HCT116 (cell line): ENCODE measurements at regions not wholly inside any gene's neighbourhood (a gene's known extent, or its start where the extent isn't known, plus 50 kb on each side); places are given as distances from the start of the nearest gene placed in this dataset.

ENCODE experiments used
- ATAC-seq: fragments of 200-7000 bp; cut with Tn5 transposase; 2 replicates; pipeline ENCODE4 v1.9.1; 2020; ENCODE audit warnings: mild to moderate bottlenecking, moderate library complexity
- BruUV-seq: library from RNA; stranded (reverse); fragments of 400-500 nt; replicated peaks from 2 replicates; lab custom pipeline; 2021; lab: Mats Ljungman, UMichigan
- CTCF ChIA-PET: fragments of 300-600 bp; sonication (Branson Sonifier 250); formaldehyde crosslinking; loops from one replicate; lab custom pipeline; 2021; ENCODE audit warnings: antibody characterized with exemption; lab: Charles Lee
- POLR2A ChIA-PET: fragments of 300-600, 350-600 bp; sonication (Branson Sonifier 250); formaldehyde crosslinking; loops from one replicate; lab custom pipeline; 2021; ENCODE audit warnings: antibody characterized with exemption; lab: Charles Lee
- RAD21 ChIA-PET, 2 experiments: fragments of 300-600 bp; sonication (Branson Sonifier 250); formaldehyde crosslinking; loops; one replicate each; lab custom pipeline; 2023; ENCODE audit warnings: low total read pairs in 2 of 2; ENCODE audit not compliant: uncharacterized antibody in 2 of 2, unreplicated experiment in 2 of 2, low non-redundant PET in 1 of 2; lab: Charles Lee
- DNase-seq: peaks from one replicate; pipeline ENCODE4 v3.0.0-alpha.2; 2010; ENCODE audit warnings: low read depth, low spot score
- H2AFZ ChIP-seq: fragments of 200-600 bp; shearing (Covaris generic), sonication (generic); 2 replicates; pipeline ENCODE4 v1.6.1; 2017; ENCODE audit warnings: low read depth, mixed run types, mixed read lengths, antibody characterized with exemption, low read length; ENCODE audit not compliant: poor library complexity, severe bottlenecking
- H3K27ac ChIP-seq: 2 replicates; pipeline ENCODE4 v1.5.1; 2012; ENCODE audit warnings: low read depth, low read length
- H3K27me3 ChIP-seq: fragments of 200-600 bp; sonication (generic); 2 replicates; pipeline ENCODE4 v1.6.1; 2016; ENCODE audit warnings: mixed run types, low read length, mixed read lengths; ENCODE audit not compliant: insufficient read depth
- H3K36me3 ChIP-seq, 2 experiments: fragments of 200-500 bp in 1 of 2; fragments of 200-600 bp in 1 of 2; sonication (Bioruptor generic) in 1 of 2; sonication (generic) in 1 of 2; 2 replicates each; pipeline versions ENCODE4 v1.5.1 to v1.6.1; 2014 to 2016; ENCODE audit warnings: low read length in 2 of 2, inconsistent platforms in 1 of 2, mixed read lengths in 1 of 2, mixed run types in 1 of 2; ENCODE audit not compliant: insufficient read depth in 2 of 2, control insufficient read depth in 1 of 2
- H3K4me1 ChIP-seq, 2 experiments: fragments of 200-600 bp in 1 of 2; sonication (generic) in 1 of 2; 2 replicates each; pipeline versions ENCODE4 v1.5.1 to v1.6.1; 2012 to 2017; ENCODE audit warnings: low read length in 2 of 2, inconsistent platforms in 1 of 2, mild to moderate bottlenecking in 1 of 2, mixed read lengths in 1 of 2, mixed run types in 1 of 2, moderate library complexity in 1 of 2; ENCODE audit not compliant: insufficient read depth in 2 of 2, control insufficient read depth in 1 of 2
- H3K4me2 ChIP-seq: fragments of 200-600 bp; sonication (generic); 2 replicates; pipeline ENCODE4 v1.6.1; 2017; ENCODE audit warnings: mixed run types, low read length, mixed read lengths
- H3K4me3 ChIP-seq, 2 experiments: fragments of 200-600 bp in 1 of 2; sonication (generic) in 1 of 2; replicated peaks in 1 of 2; 2 replicates each; pipeline ENCODE4 v1.5.1; 2011 to 2016; ENCODE audit warnings: low read length in 2 of 2, control low read depth in 1 of 2, low read depth in 1 of 2, mild to moderate bottlenecking in 1 of 2, mixed read lengths in 1 of 2, mixed run types in 1 of 2
- H3K79me2 ChIP-seq: fragments of 200-600 bp; sonication (generic); 2 replicates; pipeline ENCODE4 v1.6.1; 2017; ENCODE audit warnings: mild to moderate bottlenecking, mixed run types, low read length, moderate library complexity, mixed read lengths; ENCODE audit not compliant: insufficient read depth
- H3K9ac ChIP-seq: fragments of 200-600 bp; sonication (generic); 2 replicates; pipeline ENCODE4 v1.6.1; 2016; ENCODE audit warnings: low read length, mixed read lengths
- H3K9me2 ChIP-seq: fragments of 200-600 bp; sonication (generic), shearing (Covaris generic); 2 replicates; pipeline ENCODE4 v1.6.1; 2017; ENCODE audit warnings: mixed run types, mild to moderate bottlenecking, moderate library complexity; ENCODE audit not compliant: insufficient read depth
- H3K9me3 ChIP-seq, 2 experiments: fragments of 200-500 bp in 1 of 2; fragments of 200-600 bp in 1 of 2; sonication (Bioruptor generic) in 1 of 2; sonication (generic) in 1 of 2; 2 replicates each; pipeline ENCODE4 v1.6.1; 2014 to 2017; ENCODE audit warnings: low read length in 2 of 2, mixed read lengths in 2 of 2, inconsistent platforms in 1 of 2, low read depth in 1 of 2, mild to moderate bottlenecking in 1 of 2, mixed run types in 1 of 2, moderate library complexity in 1 of 2; ENCODE audit not compliant: control insufficient read depth in 1 of 2, insufficient read depth in 1 of 2
- H4K20me1 ChIP-seq: fragments of 200-600 bp; sonication (generic), shearing (Covaris generic); 2 replicates; pipeline ENCODE4 v1.6.1; 2017; ENCODE audit warnings: mixed run types, mild to moderate bottlenecking, moderate library complexity; ENCODE audit not compliant: insufficient read depth
- ATF3 ChIP-seq: IDR thresholded peaks from 2 replicates; pipeline ENCODE4 v1.6.1; 2012
- CBX3 ChIP-seq: IDR thresholded peaks from 2 replicates; pipeline ENCODE4 v1.6.1; 2012; ENCODE audit warnings: low read depth
- CEBPB ChIP-seq: IDR thresholded peaks from 2 replicates; pipeline ENCODE4 v1.6.1; 2012; ENCODE audit warnings: low read depth
- EGR1 ChIP-seq: IDR thresholded peaks from 2 replicates; pipeline ENCODE4 v1.6.1; 2012; ENCODE audit warnings: low read depth
- EZH2 ChIP-seq: fragments of 200-600 bp; sonication (generic); IDR thresholded peaks from 2 replicates; pipeline ENCODE4 v1.6.1; 2017; ENCODE audit warnings: antibody characterized with exemption, mixed run types
- FOSL1 ChIP-seq: IDR thresholded peaks from 2 replicates; pipeline ENCODE4 v1.6.1; 2012; ENCODE audit warnings: low read depth
- POLR2A ChIP-seq: IDR thresholded peaks from 2 replicates; pipeline ENCODE4 v1.7.0; 2011; ENCODE audit warnings: borderline replicate concordance; ENCODE audit not compliant: insufficient read depth, insufficient read length; ENCODE audit errors: extremely low read depth
- TCF7L2 ChIP-seq: IDR thresholded peaks from 2 replicates; pipeline ENCODE4 v1.7.0; 2011; ENCODE audit warnings: borderline replicate concordance, inconsistent platforms; ENCODE audit not compliant: insufficient read depth, insufficient read length; ENCODE audit errors: extremely low read depth
- YY1 ChIP-seq: IDR thresholded peaks from 2 replicates; pipeline ENCODE4 v1.6.1; 2011; ENCODE audit warnings: low read length, low read depth, moderate library complexity, mild to moderate bottlenecking; ENCODE audit not compliant: insufficient replicate concordance; ENCODE audit errors: extremely low read depth
- ZBTB33 ChIP-seq: IDR thresholded peaks from 2 replicates; pipeline ENCODE4 v1.6.1; 2011; ENCODE audit warnings: mild to moderate bottlenecking, low read length, moderate library complexity; ENCODE audit not compliant: insufficient replicate concordance; ENCODE audit errors: extremely low read depth
- intact Hi-C: fragments of 100-400 bp; cut with micrococcal nuclease; formaldehyde crosslinking; loops from 2 replicates; pipeline ENCODE4 v1.10.0; 2022

DNA sequence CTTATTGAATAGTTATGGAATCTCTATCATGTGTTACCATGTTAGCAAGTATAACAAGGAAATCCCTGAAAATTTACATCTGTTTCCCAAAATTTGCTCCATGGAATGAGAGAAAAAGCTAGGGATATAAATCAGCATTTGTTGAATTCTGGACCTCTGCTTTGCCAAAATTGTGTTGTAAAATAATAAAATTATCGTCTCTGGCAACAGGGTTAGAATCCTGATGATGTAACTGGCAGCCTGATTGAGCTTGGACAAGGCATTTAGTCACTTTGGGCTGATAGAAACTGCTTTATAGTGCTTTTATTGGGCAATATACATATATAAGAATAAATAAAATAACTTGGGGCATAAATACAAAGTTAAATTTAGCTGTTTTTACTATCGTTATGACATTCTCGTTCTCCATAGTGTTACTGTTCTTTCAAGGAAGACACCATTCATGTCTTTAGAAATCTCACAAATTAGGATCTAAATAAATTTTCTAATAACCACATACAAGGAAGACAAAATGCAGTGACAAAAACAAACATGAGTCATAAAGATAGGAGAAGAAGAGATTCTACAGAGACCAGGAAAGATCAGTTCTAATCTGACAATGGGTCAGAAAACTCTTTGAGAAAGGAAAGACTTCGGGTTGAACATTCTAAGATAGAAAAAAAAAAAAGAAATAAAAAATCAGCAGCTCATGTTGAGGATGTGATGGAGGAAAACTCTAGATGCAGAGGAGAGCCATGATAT, 145.0 kb upstream of the CDH10 start (continued):
- TF ChIP-seq TCF7L2 (no peak), CBX3 (no peak), EGR1 (no peak)

DNA sequence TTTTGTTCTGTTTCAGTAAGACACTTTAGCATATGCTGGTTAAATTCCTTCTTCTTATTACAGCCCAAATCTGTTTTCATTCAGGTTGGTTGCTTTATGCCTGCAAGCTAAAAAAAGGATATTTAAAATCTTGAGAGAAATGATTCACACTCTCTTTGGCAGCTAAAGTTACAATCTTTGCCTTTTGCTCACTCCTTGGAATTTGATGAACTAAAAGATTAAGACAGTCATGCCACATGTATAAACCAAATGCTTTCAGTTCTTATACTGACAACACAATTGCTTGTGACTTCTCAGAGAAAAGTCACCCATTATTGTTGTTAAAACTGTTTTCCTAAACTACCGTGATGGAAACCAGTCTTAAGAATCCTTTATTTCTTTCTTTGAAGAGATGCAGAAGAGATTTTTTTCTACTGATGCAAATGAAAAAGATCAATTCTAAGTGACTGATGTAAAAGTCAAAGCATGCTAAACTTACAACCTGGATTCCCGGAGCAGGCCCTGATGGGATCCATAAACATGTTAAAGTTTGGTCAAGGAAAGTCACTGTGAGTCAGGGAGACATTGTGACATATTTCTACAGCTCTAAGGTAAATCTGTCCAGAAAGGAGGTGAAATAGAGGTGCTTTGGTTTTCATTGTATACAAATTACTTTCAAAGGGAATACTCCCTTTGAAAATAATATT, 144.2 kb upstream of the CDH10 start:
- H3K9ac ChIP-seq: no peak overlapping the region
- no peak overlapping the region for H3K4me3 ChIP-seq
- no peak for TF ChIP-seq CEBPB
- TF ChIP-seq ATF3: no peak
- no peak for TF ChIP-seq FOSL1
- no peak for TF ChIP-seq POLR2A
- no peak for TF ChIP-seq EZH2
- TF ChIP-seq CBX3: no peak
- TF ChIP-seq ZBTB33: no peak
- TF ChIP-seq YY1: no peak
- TF ChIP-seq, all 23 proteins: peak for 0
- DNase-seq (no peak), ATAC-seq (no peak)
- no peaks in the 10 kb centered on the region for H3K79me2 ChIP-seq
- CTCF ChIA-PET: no interaction called here
- H3K4me2 ChIP-seq: no peak overlapping the region
- no peaks in the 10 kb centered on the region for H4K20me1 ChIP-seq
- peaks cover 3 to 25% of the 10 kb centered on the region in 2 experiments; a peak in 2 of 4 replicates for H3K9me3 ChIP-seq
- H3K36me3 ChIP-seq: no peaks in the 10 kb centered on the region
- H3K9me2 ChIP-seq: no peaks in the 10 kb centered on the region
- RAD21 ChIA-PET: no interaction called here
- POLR2A ChIA-PET: no interaction called here
- no peak overlapping the region for H3K27ac ChIP-seq
- no peaks in the 10 kb centered on the region for H3K27me3 ChIP-seq
- intact Hi-C loops: no loop called here
- BruUV-seq: no TSS peak
- H3K4me1 ChIP-seq: no peaks in the 10 kb centered on the region
- no peak overlapping the region for H2AFZ ChIP-seq
